HG03066 (cell line): ENCODE measurements at regions not wholly inside any gene's neighbourhood (a gene's known extent, or its start where the extent isn't known, plus 50 kb on each side); places are given as distances from the start of the nearest gene placed in this dataset.

ENCODE experiments used
- ATAC-seq: cut with Tn5 transposase; IDR thresholded peaks from one replicate; pipeline ENCODE4 v1.9.1; 2021; ENCODE audit warnings: low read depth; ENCODE audit not compliant: unreplicated experiment

DNA sequence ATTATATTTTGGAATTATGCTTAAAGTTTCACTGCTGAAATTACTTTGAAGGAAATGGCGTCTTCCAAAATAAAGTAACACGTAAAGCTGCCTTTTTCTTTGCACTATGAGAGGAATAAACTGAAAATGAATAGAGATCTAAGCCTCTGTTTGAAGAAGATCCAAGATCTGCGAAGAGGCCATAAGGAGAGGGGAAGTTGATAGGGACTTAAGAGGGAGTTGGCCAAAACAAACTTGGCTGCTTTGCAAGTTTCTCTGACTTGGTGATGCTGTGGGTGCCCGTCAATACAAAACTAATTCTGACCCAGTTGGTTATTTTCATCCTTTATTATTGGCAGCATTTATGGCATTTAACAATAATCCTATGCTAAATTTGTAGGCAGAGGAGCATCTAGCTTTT, 190.2 kb upstream of the GBE1 start:
- ATAC-seq, result no peak

DNA sequence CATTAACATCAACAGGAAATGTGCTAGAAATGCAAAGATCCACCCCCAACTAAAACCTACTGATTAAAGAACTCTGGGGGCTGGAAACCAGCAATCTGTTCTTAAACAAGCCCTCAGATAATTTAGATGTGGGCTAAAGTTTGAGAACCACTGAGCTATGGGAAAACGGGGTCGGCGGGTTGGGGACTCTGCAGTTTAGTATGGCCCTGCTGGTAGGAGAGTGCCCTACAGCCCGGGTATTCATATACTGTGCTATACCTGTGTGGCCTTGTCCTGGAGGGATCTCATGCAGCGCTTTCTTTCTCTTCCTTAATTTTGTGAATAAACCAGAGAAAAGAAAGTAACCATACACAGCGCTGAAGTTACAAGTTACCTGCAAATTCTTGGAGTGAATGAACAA, 189.7 kb upstream of the GBE1 start:
- no peak for ATAC-seq

DNA sequence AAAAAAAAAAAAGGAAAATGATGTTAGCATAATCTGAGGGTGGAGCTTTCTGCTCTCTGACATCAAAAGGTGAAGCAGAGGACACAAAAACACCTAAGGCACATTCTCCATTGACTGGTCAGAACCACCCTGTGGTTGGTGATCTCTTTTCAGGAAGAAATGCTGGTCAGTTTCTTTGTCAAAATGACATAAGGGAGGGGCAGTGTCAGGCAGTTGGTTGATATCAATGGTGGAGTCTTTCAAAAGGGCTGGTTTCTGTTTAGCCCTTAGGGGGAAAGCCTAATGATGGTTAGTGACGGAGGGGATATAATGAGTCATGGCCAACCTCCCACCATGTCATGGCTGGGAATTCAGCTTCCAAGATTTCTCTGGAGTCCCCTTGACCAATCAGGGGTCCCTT, 185.9 kb upstream of the GBE1 start:
- ATAC-seq, result no peak

DNA sequence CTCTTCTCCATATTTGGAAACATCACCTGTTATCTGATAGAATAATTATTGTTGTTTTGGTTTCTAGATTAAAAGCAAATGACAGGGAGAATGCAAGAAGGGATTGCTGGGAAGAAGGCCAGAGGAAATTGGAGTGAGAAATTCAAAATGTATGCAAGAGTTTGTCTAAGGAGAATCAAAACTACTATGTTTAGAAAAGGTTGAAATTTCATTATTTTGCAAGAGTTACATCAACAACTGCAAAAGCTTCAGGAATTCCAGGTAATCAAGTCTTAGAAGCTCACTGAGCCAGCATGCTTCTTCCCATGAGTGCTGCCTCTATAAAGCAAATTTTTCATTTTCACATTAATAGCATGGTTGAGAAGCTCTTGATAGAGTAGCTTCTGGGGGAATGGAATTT, 177.2 kb upstream of the GBE1 start:
- no peak for ATAC-seq

DNA sequence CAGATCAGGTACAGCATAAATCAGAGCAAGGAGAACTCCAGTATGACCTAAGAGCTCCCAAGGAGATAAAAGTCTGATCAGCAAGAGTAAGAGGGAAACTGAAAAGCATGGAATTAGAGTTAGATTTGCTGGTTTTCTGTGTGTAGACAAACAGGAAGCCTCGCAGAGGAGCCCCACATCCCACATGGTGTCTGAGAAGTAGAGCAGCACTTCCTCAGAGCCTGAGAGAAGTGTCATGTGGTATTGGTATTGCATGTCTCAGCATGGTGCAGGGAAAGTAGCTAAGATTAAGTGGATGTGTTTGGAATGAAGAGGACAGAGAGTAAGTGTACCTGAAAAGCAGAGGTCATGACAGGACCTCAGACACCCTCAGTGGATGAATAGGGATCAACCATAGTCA, 175.4 kb upstream of the GBE1 start:
- ATAC-seq, result no peak

DNA sequence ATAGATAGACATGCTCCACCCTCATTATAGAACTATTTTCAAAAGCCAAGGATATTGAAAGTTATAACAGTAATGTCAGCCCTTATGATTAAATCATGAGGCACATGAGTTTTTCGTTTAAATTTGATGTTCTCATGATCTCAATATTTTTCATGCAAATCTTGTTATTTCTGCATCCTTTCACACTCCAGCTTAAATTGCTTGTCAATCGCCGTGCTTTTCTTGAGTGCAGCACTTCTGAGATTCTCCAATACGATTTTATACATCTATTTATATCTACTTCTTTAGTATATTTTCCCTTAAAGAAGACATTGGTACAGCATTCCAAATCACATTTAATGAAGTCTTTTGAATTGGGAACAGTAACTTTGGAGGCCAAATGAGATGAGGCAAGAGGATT, 171.2 kb upstream of the GBE1 start:
- no peak for ATAC-seq

DNA sequence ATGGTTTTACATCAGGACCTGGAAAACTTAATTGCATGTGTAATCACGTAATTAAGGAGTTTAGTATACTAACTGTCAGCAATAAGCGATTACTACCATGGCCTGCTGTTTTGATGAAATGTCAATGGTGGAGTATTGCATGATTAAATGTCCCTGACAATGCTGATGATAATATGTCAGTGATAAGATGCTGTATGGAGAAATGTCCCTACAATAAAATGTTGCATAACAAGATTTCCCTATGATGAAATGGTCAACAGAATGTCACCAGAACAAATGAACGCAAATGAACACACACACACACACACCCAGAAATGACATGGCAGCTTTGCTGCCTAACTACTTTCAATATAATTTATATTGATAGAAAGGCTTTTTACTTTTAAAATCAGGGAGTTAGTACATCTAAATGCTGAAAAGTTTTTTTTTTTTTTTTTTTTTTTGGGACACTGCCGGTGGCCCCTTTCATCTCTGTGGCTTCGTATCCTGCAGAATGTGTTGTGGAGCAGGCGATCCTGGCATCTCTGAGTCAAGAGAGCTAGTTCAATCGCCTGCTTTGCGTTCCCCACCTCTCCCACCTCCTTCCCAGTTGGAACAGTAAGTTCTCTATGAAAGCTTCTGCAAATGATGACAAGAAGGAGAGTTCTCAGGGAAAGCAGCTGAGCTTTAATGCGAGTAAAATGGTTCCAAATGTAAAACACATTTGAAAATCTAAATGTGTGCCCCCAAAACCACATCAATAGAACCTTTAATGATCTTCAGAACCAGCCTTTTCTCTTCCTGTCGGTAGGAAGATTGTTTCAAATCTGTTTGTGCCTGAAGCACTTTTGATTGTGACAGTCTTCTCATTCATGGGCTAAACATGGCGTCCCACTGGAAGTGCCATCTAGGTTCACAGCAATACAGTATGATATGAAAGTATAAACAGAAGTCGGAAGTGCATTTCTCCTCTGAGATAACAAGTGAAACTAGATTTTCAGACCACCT, 170.1 kb upstream of the GBE1 start:
- ATAC-seq, result no peak

DNA sequence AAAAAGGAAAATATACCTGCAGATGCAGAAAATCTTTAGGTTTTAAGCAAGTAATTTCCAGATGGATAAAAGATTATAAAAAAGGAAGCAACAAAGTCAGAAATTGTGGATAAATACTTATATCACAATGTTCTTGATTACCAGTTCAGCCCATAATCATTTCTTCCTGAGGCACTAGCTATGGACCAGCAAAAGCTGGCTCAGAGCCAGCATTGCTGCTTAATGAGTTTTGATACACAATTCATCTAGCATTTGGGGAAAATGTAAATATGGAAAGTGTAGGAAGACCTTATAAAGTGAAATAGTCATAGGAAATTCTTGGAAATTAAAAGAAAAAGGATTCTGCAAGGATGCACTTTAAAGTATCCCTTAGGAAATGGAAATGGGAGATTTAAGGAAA, 168.3 kb upstream of the GBE1 start:
- ATAC-seq, result no peak

DNA sequence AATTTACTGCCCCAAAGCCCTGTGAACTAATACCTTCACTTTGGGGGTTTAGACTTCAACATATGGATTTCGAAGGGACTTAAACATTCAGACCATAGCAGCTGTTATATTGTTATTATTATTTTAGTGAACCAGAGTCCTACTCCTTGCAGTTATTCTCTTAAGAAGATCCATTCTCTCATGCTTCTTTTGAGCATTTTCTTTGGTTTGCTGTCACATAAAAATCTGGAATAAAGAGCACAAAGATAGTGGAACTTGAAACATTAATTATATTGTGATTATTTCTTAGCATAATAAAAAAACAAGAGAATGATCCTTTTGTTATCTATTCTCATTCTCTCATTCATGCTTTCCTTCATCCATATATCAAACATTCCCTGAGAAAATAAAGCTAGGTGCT, 166.4 kb upstream of the GBE1 start:
- ATAC-seq, result no peak

DNA sequence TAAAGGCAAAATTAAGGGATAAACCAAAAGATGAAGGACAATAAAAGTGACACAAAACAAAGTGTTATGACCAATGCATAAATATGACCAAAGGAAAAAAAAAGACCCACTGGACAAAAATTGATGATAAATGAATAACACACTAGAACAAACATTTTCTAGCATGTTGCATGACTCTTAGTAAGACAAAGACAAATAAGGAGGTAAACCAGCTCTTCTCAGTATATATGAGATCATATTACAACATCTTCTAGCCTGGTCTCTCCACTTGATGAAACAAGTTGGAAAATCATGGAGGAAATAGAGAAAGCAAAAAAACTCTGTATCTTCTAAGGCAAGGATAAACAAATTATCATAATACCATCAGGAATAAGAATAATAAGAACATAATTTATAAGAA, 163.9 kb upstream of the GBE1 start:
- no peak for ATAC-seq

DNA sequence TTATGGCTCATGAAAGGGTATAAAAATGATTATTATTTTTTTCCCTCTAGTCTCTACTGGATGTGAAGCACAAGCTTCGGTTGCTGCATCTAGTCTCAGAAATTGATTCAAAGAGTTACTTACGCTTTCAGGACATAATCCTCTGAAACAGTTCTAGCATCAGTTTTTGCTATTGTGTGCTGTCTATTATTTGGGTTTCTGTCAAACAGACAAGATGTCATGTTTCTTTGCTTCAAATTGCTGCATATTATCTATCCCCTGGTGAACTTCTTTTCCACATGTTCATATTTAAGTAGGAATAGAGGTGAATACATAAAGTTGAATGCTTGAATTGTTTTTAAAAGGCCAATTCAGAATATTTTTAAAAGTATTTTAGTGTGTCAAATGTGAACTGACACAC, 161.6 kb upstream of the GBE1 start:
- ATAC-seq, result no peak

DNA sequence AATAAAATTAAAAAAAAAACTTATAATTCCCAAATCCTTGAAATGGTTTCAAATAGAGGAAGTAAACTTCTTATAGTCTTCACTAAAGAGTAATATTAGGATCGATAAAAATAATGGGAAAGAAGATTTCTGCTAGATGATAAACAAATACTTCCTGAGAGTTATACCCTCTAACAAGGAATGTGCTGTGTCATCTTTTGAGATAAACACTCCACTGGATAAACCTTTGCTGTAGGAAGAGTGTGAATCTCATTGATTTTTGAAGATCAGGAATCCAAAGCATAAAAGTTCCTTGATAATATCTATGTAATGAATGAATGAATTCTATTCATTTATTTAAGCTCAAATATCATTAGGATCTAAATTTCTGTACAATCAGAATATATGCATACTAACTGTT, 161.0 kb upstream of the GBE1 start:
- ATAC-seq, result no peak

DNA sequence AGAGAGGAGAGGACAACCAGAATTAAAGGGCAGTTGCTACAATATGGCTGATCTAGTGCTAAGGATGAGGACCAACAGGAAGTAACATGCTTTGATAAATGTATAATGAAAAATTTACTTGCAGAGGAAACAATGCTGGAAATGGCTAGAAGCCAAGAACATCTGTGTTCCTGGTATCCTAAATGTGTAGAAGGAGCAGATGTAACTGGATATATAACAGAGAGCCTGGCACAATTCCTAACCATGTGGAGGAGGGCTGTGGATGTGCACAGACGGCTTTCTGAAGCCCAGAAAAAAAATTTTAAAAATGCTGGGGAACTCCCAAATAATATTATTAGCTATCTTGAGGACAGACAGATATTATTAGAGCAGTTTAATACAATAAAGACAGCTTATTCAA, 159.4 kb upstream of the GBE1 start:
- ATAC-seq, result no peak

DNA sequence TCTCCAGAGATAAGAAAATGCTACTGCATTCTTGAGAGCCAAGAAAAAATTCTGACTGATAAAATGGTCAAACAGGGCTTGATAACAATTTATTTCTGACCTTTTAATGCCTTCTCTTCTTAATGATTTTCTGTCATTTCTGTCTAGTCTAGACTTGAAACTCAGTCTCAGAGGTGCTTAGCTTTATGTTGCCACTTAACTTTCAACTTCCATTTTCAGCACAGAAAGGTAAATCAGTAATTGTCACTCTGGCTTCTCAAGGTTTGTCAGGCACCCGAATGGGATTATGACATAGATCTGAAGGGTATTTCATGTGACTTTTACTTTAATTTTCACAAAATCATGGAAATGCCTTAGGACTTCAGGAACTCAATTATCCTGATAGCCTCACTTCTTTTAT, 155.4 kb upstream of the GBE1 start:
- ATAC-seq, result no peak

DNA sequence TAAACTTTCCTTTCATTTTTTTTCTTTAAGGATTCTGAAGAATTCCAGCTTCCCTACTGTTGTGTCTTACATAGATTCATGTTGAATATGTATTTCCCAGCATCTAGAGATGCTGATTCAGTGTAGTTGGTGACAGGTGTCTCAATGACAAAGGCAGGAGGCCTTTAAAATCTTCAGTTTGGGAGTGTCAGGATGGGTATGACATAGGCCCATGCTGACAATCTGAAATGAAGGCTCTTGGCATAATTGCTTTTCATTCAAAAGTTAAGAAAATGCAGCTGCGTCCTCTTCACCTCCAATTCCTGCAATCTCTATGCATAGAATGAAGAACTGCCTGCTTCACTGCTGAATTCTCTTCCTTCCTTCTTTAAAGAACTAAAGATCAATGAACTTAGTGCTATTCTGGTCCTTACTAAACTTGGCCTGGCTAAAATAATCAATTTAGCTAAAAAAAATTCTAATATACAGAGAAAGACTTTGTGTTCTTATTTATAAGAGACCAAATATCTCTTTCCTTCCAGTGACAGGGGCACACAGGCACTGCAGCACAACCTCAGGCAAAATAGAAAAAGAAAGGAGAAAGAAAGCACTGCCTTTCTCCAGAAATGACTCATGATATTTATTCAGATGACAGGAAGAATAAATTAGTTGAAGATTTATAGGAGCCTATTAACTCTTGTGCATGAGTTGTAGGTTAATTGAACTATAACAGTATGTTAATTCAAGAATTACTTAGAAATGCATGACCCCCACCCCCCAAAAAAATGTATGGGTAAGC, 152.6 kb upstream of the GBE1 start:
- ATAC-seq, result no peak

DNA sequence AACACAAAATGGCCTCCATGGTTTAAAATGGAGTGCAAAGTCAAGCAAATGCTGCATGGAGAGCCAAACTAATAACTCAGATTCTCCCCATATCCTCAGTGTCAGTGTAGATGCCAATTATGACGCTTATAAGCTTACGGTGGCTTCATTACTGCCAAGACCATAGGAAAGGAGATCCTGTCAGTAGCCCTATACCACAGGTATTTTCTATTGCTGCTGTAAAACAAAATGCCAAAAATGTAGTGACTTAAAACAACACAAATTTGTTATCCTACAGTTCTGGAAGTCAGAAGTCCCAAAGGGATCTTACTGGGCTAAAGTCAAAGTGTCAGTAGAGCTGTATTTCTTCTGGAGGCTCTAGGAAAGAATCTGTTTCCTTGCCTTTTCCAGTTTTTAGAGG, 149.8 kb upstream of the GBE1 start:
- no peak for ATAC-seq

DNA sequence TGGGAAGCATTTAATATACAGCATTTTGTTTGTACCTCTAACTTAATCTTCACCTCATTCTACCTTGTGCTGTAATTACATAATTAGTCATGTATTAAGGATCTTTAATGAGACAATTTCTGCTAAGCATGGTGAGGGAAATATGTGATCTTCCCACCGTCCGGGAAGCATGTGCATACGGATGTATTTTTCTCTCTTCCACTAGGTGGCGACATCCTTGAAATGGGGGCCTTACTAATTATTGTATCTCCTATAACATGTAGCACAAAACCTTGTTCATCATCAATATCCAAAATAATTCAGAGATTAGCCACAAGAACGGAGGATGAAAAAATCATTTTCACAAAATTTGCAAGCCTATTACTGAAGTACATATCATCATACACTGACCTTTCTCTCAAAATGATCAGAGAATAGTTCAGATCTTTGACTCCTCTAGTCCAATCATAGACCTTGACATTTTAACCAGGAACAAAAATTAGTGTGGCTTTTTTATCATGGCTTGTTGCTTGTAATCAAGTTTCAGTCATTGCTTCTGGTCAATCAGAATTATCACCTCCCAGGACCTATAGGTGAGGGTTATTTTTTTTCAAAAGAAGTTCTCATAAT, 148.9 kb upstream of the GBE1 start:
- peak; percentile 65 for ATAC-seq

DNA sequence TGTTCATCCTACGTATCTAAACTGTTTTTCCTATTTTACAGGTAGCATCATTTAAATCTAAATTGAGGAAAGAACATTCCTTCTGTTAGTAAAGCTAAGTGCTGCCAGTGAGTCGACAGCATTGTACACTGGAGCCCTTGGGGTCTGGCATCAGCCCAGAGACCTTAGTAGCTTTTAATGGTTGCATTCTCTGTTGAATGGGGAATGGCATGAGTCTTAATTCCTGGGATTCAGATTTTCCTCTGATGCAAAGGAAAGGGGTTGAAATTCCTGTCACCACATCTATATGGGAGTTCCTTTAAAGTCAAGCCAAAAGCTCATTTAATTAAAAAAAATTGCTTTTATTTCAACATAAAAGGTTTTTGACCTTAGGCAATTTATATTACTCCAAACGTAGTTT, 148.4 kb upstream of the GBE1 start:
- ATAC-seq, result no peak

DNA sequence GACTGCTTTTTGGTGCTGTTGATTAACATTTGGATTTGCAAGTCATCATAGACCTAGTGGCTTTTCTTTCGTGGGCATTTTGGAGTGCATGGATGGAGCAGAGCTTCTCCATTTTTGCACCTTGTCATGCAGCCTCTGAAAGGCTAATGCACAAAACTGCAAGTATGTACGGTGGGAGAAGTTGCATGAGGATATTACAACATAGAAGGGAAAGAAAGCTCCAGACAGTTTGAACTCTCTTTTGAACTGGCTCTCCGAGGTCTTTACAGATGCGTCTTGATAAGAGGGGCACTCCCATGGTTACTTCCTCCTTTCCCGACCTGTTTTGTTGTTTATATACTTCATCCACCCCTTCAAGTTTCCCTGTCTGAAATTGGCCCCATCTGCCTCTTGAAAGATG, 147.1 kb upstream of the GBE1 start:
- ATAC-seq, result no peak

DNA sequence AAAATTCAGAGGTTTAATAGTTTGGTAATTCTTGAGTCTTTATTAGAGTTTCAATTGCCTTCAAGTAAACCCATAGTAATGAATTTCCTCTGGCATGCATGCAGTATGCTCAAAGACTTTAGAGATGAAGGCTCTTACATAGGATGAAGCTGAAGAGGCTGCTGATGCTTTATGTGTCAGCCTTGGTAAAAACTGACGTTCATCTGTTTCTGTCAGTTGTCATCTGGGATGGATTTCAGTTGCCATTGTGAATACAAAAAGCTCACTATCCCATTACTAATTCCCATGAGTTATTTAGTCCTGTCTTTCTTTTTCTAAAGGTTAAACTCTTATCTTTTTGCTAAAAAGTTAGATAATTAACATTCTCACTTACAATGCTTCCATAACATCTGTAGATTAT, 136.9 kb upstream of the GBE1 start:
- ATAC-seq, result no peak

DNA sequence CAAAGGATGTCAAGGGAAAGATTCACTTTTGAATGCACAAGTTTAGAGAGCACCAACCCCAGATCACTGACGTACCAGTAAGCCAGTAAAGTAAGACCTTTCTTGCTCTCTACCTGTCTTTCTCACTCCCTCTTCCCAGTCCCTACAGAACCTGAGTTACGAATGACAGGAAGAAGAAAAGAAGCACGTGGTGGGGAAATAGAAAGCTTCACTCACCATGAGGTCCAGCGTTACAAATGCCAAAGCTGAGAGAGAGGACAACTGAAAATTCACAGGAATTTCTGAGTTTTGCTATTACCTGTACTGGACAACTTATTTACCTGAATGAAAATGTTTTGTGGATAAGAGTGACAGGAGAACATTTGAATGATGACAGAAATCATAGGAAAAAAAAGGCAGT, 133.2 kb upstream of the GBE1 start:
- no peak for ATAC-seq
